GM19468 (cell line): ENCODE measurements at regions not wholly inside any gene's neighbourhood (a gene's known extent, or its start where the extent isn't known, plus 50 kb on each side); places are given as distances from the start of the nearest gene placed in this dataset.
"Not testable (repeated sequence)": the region's sequence is repeated elsewhere in the genome, so short reads cannot be mapped to it uniquely, and the experiment has no call there.

Source experiments
- ATAC-seq: cut with Tn5 transposase; IDR thresholded peaks from one replicate; pipeline ENCODE4 v1.9.1; 2021; ENCODE audit warnings: mild to moderate bottlenecking, moderate library complexity, moderate number of reproducible peaks; ENCODE audit not compliant: unreplicated experiment; ENCODE audit errors: extremely low read depth

- no peak for ATAC-seq
These were observed 1113.4 kb upstream of the FANCL start for GRCh38 chr2:59354498-59354897.

- no peak for ATAC-seq
These were observed 1112.3 kb upstream of the FANCL start for GRCh38 chr2:59353306-59353921.

GRCh38 chr2:59342166-59342565 lies 1101.0 kb upstream of the FANCL start:
- ATAC-seq = no peak

GRCh38 chr2:59339837-59340207 lies 1098.7 kb upstream of the FANCL start:
- ATAC-seq = no peak

GRCh38 chr2:59339121-59339836 lies 1098.2 kb upstream of the FANCL start:
- ATAC-seq = no peak

GRCh38 chr2:59333007-59333406 lies 1091.9 kb upstream of the FANCL start:
- no peak for ATAC-seq

GRCh38 chr2:59326581-59327365 lies 1085.6 kb upstream of the FANCL start:
- ATAC-seq = not testable (repeated sequence)

- no peak for ATAC-seq
These were observed 1081.7 kb upstream of the FANCL start for GRCh38 chr2:59322870-59323269.

- ATAC-seq = no peak
These were observed 1080.9 kb upstream of the FANCL start for GRCh38 chr2:59322005-59322404.

- no peak for ATAC-seq
These were observed 1073.1 kb upstream of the FANCL start for GRCh38 chr2:59314031-59314766.

- ATAC-seq = no peak
These were observed 1072.1 kb upstream of the FANCL start for GRCh38 chr2:59312967-59313940.

GRCh38 chr2:59312029-59312428 lies 1070.9 kb upstream of the FANCL start:
- ATAC-seq = no peak

GRCh38 chr2:59308108-59308507 lies 1067.0 kb upstream of the FANCL start:
- ATAC-seq = no peak

GRCh38 chr2:59307196-59307595 lies 1066.1 kb upstream of the FANCL start:
- ATAC-seq = no peak

- no peak for ATAC-seq
These were observed 1062.1 kb upstream of the FANCL start for GRCh38 chr2:59303272-59303671.

- no peak for ATAC-seq
These were observed 1061.6 kb upstream of the FANCL start for GRCh38 chr2:59302683-59303082.

GRCh38 chr2:59301466-59302402 lies 1060.6 kb upstream of the FANCL start:
- ATAC-seq = no peak

GRCh38 chr2:59297816-59298215 lies 1056.7 kb upstream of the FANCL start:
- ATAC-seq = no peak
